Caco-2 (cell line): ENCODE measurements at regions not wholly inside any gene's neighbourhood (a gene's known extent, or its start where the extent isn't known, plus 50 kb on each side); places are given as distances from the start of the nearest gene placed in this dataset.

ENCODE experiments used
- BruUV-seq: library from RNA; stranded (reverse); fragments of 400-500 nt; replicated peaks from 2 replicates; lab custom pipeline; 2021; lab: Mats Ljungman, UMichigan
- CTCF ChIA-PET: fragments of 300-600 bp; sonication (Branson Sonifier 250); formaldehyde crosslinking; loops from one replicate; lab custom pipeline; 2022; ENCODE audit warnings: antibody characterized with exemption; lab: Charles Lee
- POLR2A ChIA-PET: fragments of 300-600 bp; sonication (Branson Sonifier 250); formaldehyde crosslinking; loops from one replicate; lab custom pipeline; 2022; ENCODE audit warnings: antibody characterized with exemption; lab: Charles Lee
- DNase-seq, 2 experiments: peaks; one replicate each; pipeline versions ENCODE4 v3.0.0 to v3.0.0-alpha.2; 2020 to 2022
- H3K27me3 ChIP-seq: replicated peaks from 2 replicates; pipeline ENCODE4 v1.6.0; 2011; ENCODE audit warnings: low read length; ENCODE audit not compliant: control insufficient read depth, insufficient read depth
- H3K36me3 ChIP-seq: 2 replicates; pipeline ENCODE4 v1.5.1; 2011; ENCODE audit warnings: low read length; ENCODE audit not compliant: control insufficient read depth, insufficient read depth
- H3K4me1 ChIP-seq: fragments of 250-450 bp; sonication (Bioruptor Pico); 2 replicates; pipeline ENCODE4 v1.5.1; 2020; ENCODE audit warnings: mild to moderate bottlenecking
- H3K4me3 ChIP-seq: 2 replicates; pipeline ENCODE4 v1.5.1; 2011; ENCODE audit warnings: low read depth, mild to moderate bottlenecking, control low read depth, low read length
- H3K9me3 ChIP-seq: fragments of 250-450 bp; sonication (Bioruptor Pico); 2 replicates; pipeline ENCODE4 v1.5.1; 2020; ENCODE audit warnings: mild to moderate bottlenecking, moderate library complexity
- H3K27ac Mint-ChIP-seq: one replicate; pipeline ENCODE4 v1.8.0; 2022; ENCODE audit warnings: mixed read lengths; ENCODE audit not compliant: unreplicated experiment
- H3K27me3 Mint-ChIP-seq: one replicate; pipeline ENCODE4 v1.8.0; 2022; ENCODE audit warnings: mixed read lengths; ENCODE audit not compliant: insufficient read depth, unreplicated experiment
- H3K36me3 Mint-ChIP-seq: one replicate; pipeline ENCODE4 v1.8.0; 2022; ENCODE audit warnings: mild to moderate bottlenecking, mixed read lengths; ENCODE audit not compliant: insufficient read depth, unreplicated experiment
- H3K4me1 Mint-ChIP-seq: one replicate; pipeline ENCODE4 v1.8.0; 2022; ENCODE audit warnings: low read depth, mixed read lengths; ENCODE audit not compliant: unreplicated experiment
- H3K4me3 Mint-ChIP-seq: one replicate; pipeline ENCODE4 v1.8.0; 2022; ENCODE audit warnings: mild to moderate bottlenecking, moderate library complexity, mixed read lengths; ENCODE audit not compliant: unreplicated experiment
- H3K9me3 Mint-ChIP-seq: one replicate; pipeline ENCODE4 v1.8.0; 2022; ENCODE audit warnings: mixed read lengths; ENCODE audit not compliant: unreplicated experiment
- intact Hi-C: fragments of 100-400 bp; cut with micrococcal nuclease; formaldehyde crosslinking; loops from one replicate; pipeline ENCODE4 v1.10.0; 2022; ENCODE audit not compliant: unreplicated experiment
- TF ChIP-seq, protein P1 (sequence below), 2 experiments: fragments of 200-600 bp in 1 of 2; IDR thresholded peaks; 1 replicate in 1 of 2; 2 replicates in 1 of 2; pipeline versions ENCODE4 v1.5.1 to v1.8.0; 2011 to 2022; ENCODE audit warnings: antibody characterized with exemption in 1 of 2, control low read depth in 1 of 2, inconsistent platforms in 1 of 2, low read depth in 1 of 2, low read length in 1 of 2, mild to moderate bottlenecking in 1 of 2, moderate library complexity in 1 of 2; ENCODE audit not compliant: insufficient read depth in 1 of 2, severe bottlenecking in 1 of 2, unreplicated experiment in 1 of 2

DNA sequence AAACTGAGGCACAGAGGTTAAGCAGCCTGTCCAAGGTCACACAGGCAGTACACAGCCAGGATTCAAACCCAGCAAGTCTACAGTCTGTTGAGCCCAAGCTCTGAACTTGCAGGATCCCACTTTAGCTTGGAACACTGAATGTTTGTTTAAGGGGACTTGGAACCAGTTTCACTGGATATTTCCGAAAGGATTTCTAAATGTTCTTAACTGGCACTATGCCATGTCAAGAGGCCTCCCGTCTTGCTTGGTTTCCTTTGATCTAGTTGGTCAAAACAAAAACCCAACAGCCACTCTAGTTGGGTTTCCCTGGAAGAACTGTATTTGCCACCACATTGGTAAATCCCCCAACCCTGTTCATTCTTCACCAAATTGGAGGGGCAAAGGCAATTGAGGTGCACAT, 317.6 kb upstream of the KAZN start:
- H3K4me3 Mint-ChIP-seq, result no peak overlapping the region
- no peaks in the 10 kb centered on the region for H3K9me3 Mint-ChIP-seq
- H3K27me3 ChIP-seq, result no peaks in the 10 kb centered on the region
- no peak overlapping the region for H3K4me3 ChIP-seq
- no TSS peak for BruUV-seq
- no peaks in the 10 kb centered on the region for H3K4me1 Mint-ChIP-seq
- no peaks in the 10 kb centered on the region for H3K36me3 Mint-ChIP-seq
- no peaks in the 10 kb centered on the region for H3K36me3 ChIP-seq
- H3K4me1 ChIP-seq, result no peaks in the 10 kb centered on the region
- DNase-seq, result no peak
- no peaks in the 10 kb centered on the region for H3K9me3 ChIP-seq
- TF ChIP-seq, protein P1, sequence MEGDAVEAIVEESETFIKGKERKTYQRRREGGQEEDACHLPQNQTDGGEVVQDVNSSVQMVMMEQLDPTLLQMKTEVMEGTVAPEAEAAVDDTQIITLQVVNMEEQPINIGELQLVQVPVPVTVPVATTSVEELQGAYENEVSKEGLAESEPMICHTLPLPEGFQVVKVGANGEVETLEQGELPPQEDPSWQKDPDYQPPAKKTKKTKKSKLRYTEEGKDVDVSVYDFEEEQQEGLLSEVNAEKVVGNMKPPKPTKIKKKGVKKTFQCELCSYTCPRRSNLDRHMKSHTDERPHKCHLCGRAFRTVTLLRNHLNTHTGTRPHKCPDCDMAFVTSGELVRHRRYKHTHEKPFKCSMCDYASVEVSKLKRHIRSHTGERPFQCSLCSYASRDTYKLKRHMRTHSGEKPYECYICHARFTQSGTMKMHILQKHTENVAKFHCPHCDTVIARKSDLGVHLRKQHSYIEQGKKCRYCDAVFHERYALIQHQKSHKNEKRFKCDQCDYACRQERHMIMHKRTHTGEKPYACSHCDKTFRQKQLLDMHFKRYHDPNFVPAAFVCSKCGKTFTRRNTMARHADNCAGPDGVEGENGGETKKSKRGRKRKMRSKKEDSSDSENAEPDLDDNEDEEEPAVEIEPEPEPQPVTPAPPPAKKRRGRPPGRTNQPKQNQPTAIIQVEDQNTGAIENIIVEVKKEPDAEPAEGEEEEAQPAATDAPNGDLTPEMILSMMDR (IDR thresholded peaks at IDR 0.05; ENCODE audit: insufficient read depth in 1 of 2, low read depth in 1 of 2, low read length in 1 of 2, severe bottlenecking in 1 of 2, unreplicated experiment in 1 of 2), result no peak
- ChIA-PET CTCF (no interaction called here), POLR2A (no interaction called here)
- intact Hi-C loops, result no loop called here
- no peak overlapping the region for H3K27ac Mint-ChIP-seq
- peaks cover 5% of the 10 kb centered on the region for H3K27me3 Mint-ChIP-seq

DNA sequence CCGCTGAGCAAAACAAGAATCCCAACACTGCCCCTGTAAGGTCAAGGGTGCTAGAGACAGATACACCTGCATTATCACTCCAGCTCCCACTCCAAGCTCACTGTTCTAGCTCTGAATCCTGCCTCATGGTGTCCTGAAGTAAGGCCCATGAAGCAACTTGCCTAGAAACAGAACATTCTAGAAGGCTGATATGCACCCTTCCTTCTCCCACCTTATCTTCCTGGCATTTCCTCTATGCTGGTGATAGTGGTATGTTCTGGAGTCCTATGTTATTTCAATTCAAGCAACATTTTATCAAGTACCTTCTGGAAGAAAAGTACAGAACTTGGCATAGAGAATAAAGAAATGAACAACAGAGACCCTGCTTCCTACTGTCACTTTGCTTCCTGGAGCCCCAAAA, 317.1 kb upstream of the KAZN start:
- DNase-seq, result no peak
- no peaks in the 10 kb centered on the region for H3K9me3 Mint-ChIP-seq
- ChIA-PET CTCF (no interaction called here), POLR2A (no interaction called here)
- H3K9me3 ChIP-seq, result no peaks in the 10 kb centered on the region
- H3K27me3 ChIP-seq, result no peaks in the 10 kb centered on the region
- no peak overlapping the region for H3K4me3 Mint-ChIP-seq
- H3K36me3 ChIP-seq, result no peaks in the 10 kb centered on the region
- H3K36me3 Mint-ChIP-seq, result no peaks in the 10 kb centered on the region
- peaks cover 8% of the 10 kb centered on the region for H3K27me3 Mint-ChIP-seq
- no TSS peak for BruUV-seq
- TF ChIP-seq, protein P1 (IDR thresholded peaks at IDR 0.05; ENCODE audit: insufficient read depth in 1 of 2, low read depth in 1 of 2, low read length in 1 of 2, severe bottlenecking in 1 of 2, unreplicated experiment in 1 of 2), result no peak
- H3K4me1 ChIP-seq, result no peaks in the 10 kb centered on the region
- intact Hi-C loops, result no loop called here
- no peak overlapping the region for H3K27ac Mint-ChIP-seq
- no peaks in the 10 kb centered on the region for H3K4me1 Mint-ChIP-seq
- no peak overlapping the region for H3K4me3 ChIP-seq

DNA sequence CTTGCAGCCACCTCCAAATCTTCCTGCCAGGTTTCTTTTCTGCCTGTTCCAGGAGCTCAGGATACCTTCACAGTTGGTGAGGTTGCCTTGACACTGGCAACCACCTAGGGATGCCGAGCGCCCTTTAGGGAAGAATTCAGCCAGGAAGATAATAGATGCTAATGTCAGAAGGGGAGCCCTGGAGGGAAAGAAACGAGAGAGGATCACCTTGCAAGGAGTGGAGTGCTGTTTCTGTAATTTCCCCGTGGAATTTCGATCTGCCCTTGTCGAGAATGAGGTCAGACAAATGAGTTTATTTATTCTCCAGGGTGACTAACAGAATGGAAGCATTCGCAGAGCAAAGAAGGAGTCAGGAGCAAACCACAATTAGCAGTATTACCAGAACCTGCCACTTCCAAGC, 315.8 kb upstream of the KAZN start:
- Histone ChIP-seq H3K27me3 (no peaks in the 10 kb centered on the region), H3K9me3 (no peaks in the 10 kb centered on the region), H3K4me1 (no peaks in the 10 kb centered on the region), H3K4me3 (no peak overlapping the region), H3K36me3 (no peaks in the 10 kb centered on the region)
- DNase-seq, result no peak
- Mint-ChIP-seq H3K4me1 (no peaks in the 10 kb centered on the region), H3K4me3 (no peak overlapping the region), H3K27me3 (peaks cover 8% of the 10 kb centered on the region), H3K27ac (no peak overlapping the region), H3K9me3 (no peaks in the 10 kb centered on the region), H3K36me3 (no peaks in the 10 kb centered on the region)
- ChIA-PET CTCF (no interaction called here), POLR2A (no interaction called here)
- TF ChIP-seq, protein P1 (IDR thresholded peaks at IDR 0.05; ENCODE audit: insufficient read depth in 1 of 2, low read depth in 1 of 2, low read length in 1 of 2, severe bottlenecking in 1 of 2, unreplicated experiment in 1 of 2), result no peak
- BruUV-seq, result no TSS peak
- intact Hi-C loops, result no loop called here
